PFSK-1 (cell line): ENCODE measurements at regions not wholly inside any gene's neighbourhood (a gene's known extent, or its start where the extent isn't known, plus 50 kb on each side); places are given as distances from the start of the nearest gene placed in this dataset.

Experiments
- FOXP2 ChIP-seq: optimal IDR thresholded peaks from 2 replicates; pipeline ENCODE3; 2011; ENCODE audit warnings: borderline replicate concordance, control low read depth, inconsistent platforms; ENCODE audit not compliant: insufficient read depth; ENCODE audit errors: extremely low read length, extremely low read depth
- POLR2AphosphoS5 ChIP-seq: IDR thresholded peaks from 2 replicates; pipeline ENCODE4 v1.6.1; 2012; ENCODE audit warnings: low read depth, mild to moderate bottlenecking, control low read depth, low read length, moderate library complexity
- REST ChIP-seq, 2 experiments: IDR thresholded peaks; 2 replicates each; pipeline versions ENCODE4 v1.6.1 to v1.8.0; 2011 to 2012; ENCODE audit warnings: low read depth in 2 of 2, low read length in 2 of 2, control low read depth in 1 of 2, inconsistent platforms in 1 of 2, mild to moderate bottlenecking in 1 of 2, moderate library complexity in 1 of 2; ENCODE audit not compliant: insufficient read depth in 1 of 2
- SIN3A ChIP-seq: IDR thresholded peaks from 2 replicates; pipeline ENCODE4 v1.6.1; 2012; ENCODE audit warnings: mild to moderate bottlenecking, low read length, moderate library complexity, borderline replicate concordance; ENCODE audit not compliant: insufficient read depth
- TAF1 ChIP-seq: IDR thresholded peaks from 2 replicates; pipeline ENCODE4 v1.6.1; 2012; ENCODE audit warnings: low read length, control low read depth, borderline replicate concordance; ENCODE audit not compliant: insufficient read depth

GRCh38 chr2:187936228-187936627, 355.4 kb upstream of the GULP1 start:
- TF ChIP-seq SIN3A (no peak), POLR2AphosphoS5 (no peak), REST (IDR thresholded peaks at IDR 0.05; ENCODE audit: insufficient read depth in 1 of 2, low read depth in 2 of 2, low read length in 2 of 2) (no peak), FOXP2 (no peak), TAF1 (no peak)

DNA sequence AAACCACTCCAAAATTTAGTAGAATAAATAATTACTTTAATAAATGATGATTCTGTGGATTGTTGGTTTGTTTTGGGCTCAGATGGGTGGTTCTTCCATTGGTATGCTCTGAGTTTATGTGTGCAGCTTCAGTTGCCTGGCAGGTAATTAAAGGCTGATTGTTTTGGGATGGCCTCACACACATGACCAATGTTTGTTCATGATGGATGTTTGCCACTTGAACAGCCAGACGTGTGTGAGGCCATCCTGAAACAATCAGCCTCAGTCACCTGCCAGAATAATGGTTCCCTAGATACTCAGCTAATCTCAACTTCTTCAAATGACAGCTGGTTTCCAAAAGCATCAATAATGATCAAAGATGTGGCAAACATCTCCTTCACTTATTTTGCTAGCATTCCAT, 352.5 kb upstream of the GULP1 start:
- no peak for TF ChIP-seq REST (IDR thresholded peaks at IDR 0.05; ENCODE audit: insufficient read depth in 1 of 2, low read depth in 2 of 2, low read length in 2 of 2)
- no peak for TF ChIP-seq POLR2AphosphoS5
- TF ChIP-seq SIN3A: no peak
- no peak for TF ChIP-seq TAF1
- TF ChIP-seq FOXP2: no peak

GRCh38 chr2:187942876-187943275, 348.8 kb upstream of the GULP1 start:
- TF ChIP-seq TAF1: no peak
- TF ChIP-seq SIN3A: no peak
- TF ChIP-seq REST (IDR thresholded peaks at IDR 0.05; ENCODE audit: insufficient read depth in 1 of 2, low read depth in 2 of 2, low read length in 2 of 2): no peak
- TF ChIP-seq FOXP2: no peak
- TF ChIP-seq POLR2AphosphoS5: no peak

- no peak for TF ChIP-seq SIN3A
- no peak for TF ChIP-seq REST (IDR thresholded peaks at IDR 0.05; ENCODE audit: insufficient read depth in 1 of 2, low read depth in 2 of 2, low read length in 2 of 2)
- no peak for TF ChIP-seq POLR2AphosphoS5
- no peak for TF ChIP-seq TAF1
- no peak for TF ChIP-seq FOXP2
These were observed 347.8 kb upstream of the GULP1 start for GRCh38 chr2:187943772-187944369.

- no peak for TF ChIP-seq REST (IDR thresholded peaks at IDR 0.05; ENCODE audit: insufficient read depth in 1 of 2, low read depth in 2 of 2, low read length in 2 of 2)
- TF ChIP-seq FOXP2: no peak
- TF ChIP-seq POLR2AphosphoS5: no peak
- TF ChIP-seq TAF1: no peak
- no peak for TF ChIP-seq SIN3A
These were observed 341.8 kb upstream of the GULP1 start for GRCh38 chr2:187949859-187950258.
